GM10266 (cell line): ENCODE measurements at regions not wholly inside any gene's neighbourhood (a gene's known extent, or its start where the extent isn't known, plus 50 kb on each side); places are given as distances from the start of the nearest gene placed in this dataset.

Experiments used
- DNase-seq: peaks from one replicate; pipeline ENCODE4 v3.0.0; 2012; ENCODE audit errors: extremely low spot score
- CTCF ChIP-seq: IDR thresholded peaks from 2 replicates; pipeline ENCODE4 v1.5.1; 2012; ENCODE audit warnings: mild to moderate bottlenecking, low read depth; ENCODE audit not compliant: control insufficient read depth, insufficient read depth; ENCODE audit errors: missing control alignments

GRCh38 chr13:91228940-91229339 lies 118.5 kb upstream of the MIR17HG start:
- DNase-seq = no peak
- no peak for TF ChIP-seq CTCF

- no peak for TF ChIP-seq CTCF
Measured at GRCh38 chr13:91232716-91233115, 114.8 kb upstream of the MIR17HG start.

GRCh38 chr13:91233291-91233690 lies 114.2 kb upstream of the MIR17HG start:
- TF ChIP-seq CTCF = no peak
- no peak for DNase-seq

More at GRCh38 chr13:91232716-91233115, 114.8 kb upstream of the MIR17HG start:
- no peak for DNase-seq

- TF ChIP-seq CTCF = no peak
- DNase-seq = no peak
Measured at GRCh38 chr13:91236182-91236581, 111.3 kb upstream of the MIR17HG start.

DNA sequence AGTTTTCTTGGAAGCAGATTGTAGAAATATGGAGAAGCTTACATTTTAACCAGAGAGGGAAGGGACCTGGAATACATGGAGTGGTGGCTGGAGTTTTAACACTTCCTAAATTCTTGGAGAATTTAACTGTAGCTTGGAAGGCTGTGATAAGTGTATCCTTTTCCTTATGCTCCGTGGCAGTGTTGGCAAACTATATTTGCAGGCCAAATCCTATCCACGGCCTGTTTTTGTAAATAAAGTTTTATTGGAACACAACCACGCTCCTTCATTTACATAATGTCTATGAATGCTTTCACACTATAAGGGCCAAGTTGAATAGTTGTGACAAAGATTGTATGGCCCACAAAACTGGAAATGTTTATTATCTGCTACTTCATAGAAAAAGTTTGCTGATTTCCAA lies 110.6 kb upstream of the MIR17HG start:
- no peak for TF ChIP-seq CTCF
- no peak for DNase-seq

- TF ChIP-seq CTCF = no peak
- no peak for DNase-seq
Measured at GRCh38 chr13:91238036-91238435, 109.5 kb upstream of the MIR17HG start.

DNA sequence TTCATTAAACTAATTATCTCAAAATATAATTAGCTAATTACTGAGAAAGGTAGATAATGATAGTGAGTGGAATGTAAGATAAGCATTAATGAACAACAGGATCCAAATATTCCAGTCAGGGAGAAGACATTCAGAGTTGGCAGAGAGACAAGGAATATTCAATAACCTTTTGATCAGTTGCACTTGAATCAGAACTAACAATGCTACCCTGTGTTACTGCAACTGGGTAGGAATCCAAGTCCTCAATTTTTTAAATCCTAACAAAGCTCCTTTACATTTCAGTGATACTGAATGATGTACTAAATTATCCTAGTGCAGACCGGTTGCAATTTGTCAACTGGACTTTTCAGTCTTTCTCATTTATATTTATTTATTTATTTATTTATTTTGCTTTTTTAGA lies 107.1 kb upstream of the MIR17HG start:
- DNase-seq = no peak
- TF ChIP-seq CTCF = no peak
